ENCODE measurements at regions not wholly inside any gene's neighbourhood (a gene's known extent, or its start where the extent isn't known, plus 50 kb on each side); places are given as distances from the start of the nearest gene placed in this dataset.

- TF ChIP-seq CTCF (conservative IDR thresholded peaks at IDR 0.05), result no peak
- H3K27ac ChIP-seq, result no peak overlapping the region
These were observed 130.0 kb upstream of the BACE2 start for GRCh38 chr21:41037936-41038335.

- peak overlapping the region; percentile 94 for H3K27ac ChIP-seq
- TF ChIP-seq CTCF (conservative IDR thresholded peaks at IDR 0.05), result no peak; the same call in 1 of the 2 replicates
These were observed 124.9 kb upstream of the BACE2 start for GRCh38 chr21:41043014-41043413.

GRCh38 chr21:41045534-41046268 is 122.3 kb upstream of the BACE2 start:
- peak; percentile 74 for TF ChIP-seq CTCF (conservative IDR thresholded peaks at IDR 0.05)
- peak overlapping the region; percentile 94 for H3K27ac ChIP-seq

- peak overlapping the region; percentile 94 for H3K27ac ChIP-seq
- no peak for TF ChIP-seq CTCF (conservative IDR thresholded peaks at IDR 0.05)
These were observed 119.8 kb upstream of the BACE2 start for GRCh38 chr21:41048145-41048544.

GRCh38 chr21:41048623-41049022 is 119.3 kb upstream of the BACE2 start:
- H3K27ac ChIP-seq, result peak overlapping the region; percentile 94; the same call in 1 of the 2 replicates
- TF ChIP-seq CTCF (conservative IDR thresholded peaks at IDR 0.05), result no peak

GRCh38 chr21:41052820-41053555 is 115.0 kb upstream of the BACE2 start:
- no peak overlapping the region for H3K27ac ChIP-seq
- TF ChIP-seq CTCF (conservative IDR thresholded peaks at IDR 0.05), result no peak

GRCh38 chr21:41054018-41054578 is 113.9 kb upstream of the BACE2 start:
- H3K27ac ChIP-seq, result no peak overlapping the region
- no peak for TF ChIP-seq CTCF (conservative IDR thresholded peaks at IDR 0.05)
